DOHH2 (cell line): ENCODE measurements at regions not wholly inside any gene's neighbourhood (a gene's known extent, or its start where the extent isn't known, plus 50 kb on each side); places are given as distances from the start of the nearest gene placed in this dataset.

Experiments
- H3F3A ChIP-seq: fragments of 200-600 bp; sonication (generic), shearing (Covaris generic); 2 replicates; pipeline ENCODE4 v1.6.0; 2016; ENCODE audit warnings: antibody characterized with exemption, mild to moderate bottlenecking; ENCODE audit not compliant: control insufficient read depth, insufficient read depth
- H3K27ac ChIP-seq: fragments of 200-600 bp; sonication (generic); 2 replicates; pipeline ENCODE4 v1.5.1; 2014; ENCODE audit warnings: low read depth, mild to moderate bottlenecking, low read length, moderate library complexity
- H3K27me3 ChIP-seq: fragments of 200-600 bp; sonication (generic); 2 replicates; pipeline ENCODE4 v1.6.1; 2014; ENCODE audit warnings: mild to moderate bottlenecking, low read length, mixed read lengths; ENCODE audit not compliant: control insufficient read depth
- H3K36me3 ChIP-seq: fragments of 200-600 bp; sonication (generic); 2 replicates; pipeline ENCODE4 v1.6.1; 2014; ENCODE audit warnings: mild to moderate bottlenecking, low read length, moderate library complexity, mixed read lengths; ENCODE audit not compliant: control insufficient read depth
- H3K4me1 ChIP-seq: fragments of 200-600 bp; sonication (generic); 2 replicates; pipeline ENCODE4 v1.6.1; 2014; ENCODE audit warnings: mild to moderate bottlenecking, low read length, mixed read lengths; ENCODE audit not compliant: control insufficient read depth
- H3K4me2 ChIP-seq: fragments of 200-600 bp; sonication (generic); 2 replicates; pipeline ENCODE4 v1.6.0; 2014; ENCODE audit warnings: mild to moderate bottlenecking, low read length, moderate library complexity
- H3K4me3 ChIP-seq: fragments of 200-600 bp; sonication (generic); 2 replicates; pipeline ENCODE4 v1.5.1; 2014; ENCODE audit warnings: mild to moderate bottlenecking, low read length, mixed read lengths
- H3K79me2 ChIP-seq: fragments of 200-600 bp; sonication (generic); 2 replicates; pipeline ENCODE4 v1.6.1; 2014; ENCODE audit warnings: mild to moderate bottlenecking, low read length, mixed read lengths; ENCODE audit not compliant: control insufficient read depth
- H3K9me2 ChIP-seq: fragments of 200-600 bp; sonication (generic); replicated peaks from 2 replicates; pipeline ENCODE4 v1.6.1; 2014; ENCODE audit warnings: mild to moderate bottlenecking, low read length, mixed read lengths; ENCODE audit not compliant: control insufficient read depth
- H3K9me3 ChIP-seq: fragments of 200-600 bp; sonication (generic); 2 replicates; pipeline ENCODE4 v1.6.1; 2014; ENCODE audit warnings: antibody characterized with exemption, low read length, mixed read lengths; ENCODE audit not compliant: control insufficient read depth, insufficient read depth
- H4K20me1 ChIP-seq: fragments of 200-600 bp; sonication (generic); 2 replicates; pipeline ENCODE4 v1.6.0; 2014; ENCODE audit warnings: low read depth, mild to moderate bottlenecking, antibody characterized with exemption, low read length, moderate library complexity; ENCODE audit not compliant: control insufficient read depth, insufficient read depth
- EZH2phosphoT487 ChIP-seq: fragments of 200-600 bp; sonication (generic); IDR thresholded peaks from 2 replicates; pipeline ENCODE4 v1.6.1; 2017; ENCODE audit warnings: borderline replicate concordance, mild to moderate bottlenecking, antibody characterized with exemption, low read length, moderate library complexity, mixed read lengths
- TF ChIP-seq, protein P1 (sequence below): fragments of 200-600 bp; sonication (generic); IDR thresholded peaks from one replicate; pipeline ENCODE4 v1.5.1; 2014; ENCODE audit warnings: antibody characterized with exemption, mild to moderate bottlenecking, low read depth, low read length; ENCODE audit not compliant: poor library complexity, severe bottlenecking

DNA sequence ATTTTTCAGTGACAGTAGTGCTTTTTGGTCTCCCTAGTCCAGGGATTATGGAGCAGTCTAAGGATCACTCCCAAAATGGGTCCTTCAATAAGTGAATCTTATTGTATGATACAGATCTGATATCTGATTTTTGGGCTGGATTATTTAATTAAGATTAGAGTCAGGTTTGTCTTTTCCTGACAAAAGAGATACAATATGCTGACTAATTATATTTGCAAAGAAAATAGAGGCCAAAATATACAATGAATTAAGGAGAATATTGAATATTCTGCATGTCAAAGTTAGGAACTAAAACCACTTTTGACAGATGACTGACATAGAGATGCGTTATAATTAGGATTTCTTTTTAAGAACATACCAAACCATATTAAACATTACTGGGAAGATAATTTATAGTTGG, 175.2 kb downstream of the FOXG1 start:
- Histone ChIP-seq H3K4me3 (no peak overlapping the region), H3F3A (no peaks in the 10 kb centered on the region), H3K36me3 (no peaks in the 10 kb centered on the region), H3K79me2 (no peaks in the 10 kb centered on the region), H3K4me2 (no peak overlapping the region), H3K9me2 (no peaks in the 10 kb centered on the region), H3K9me3 (no peaks in the 10 kb centered on the region), H3K27me3 (no peaks in the 10 kb centered on the region), H3K27ac (no peak overlapping the region), H3K4me1 (no peaks in the 10 kb centered on the region), H4K20me1 (no peaks in the 10 kb centered on the region)
- TF ChIP-seq, protein P1, sequence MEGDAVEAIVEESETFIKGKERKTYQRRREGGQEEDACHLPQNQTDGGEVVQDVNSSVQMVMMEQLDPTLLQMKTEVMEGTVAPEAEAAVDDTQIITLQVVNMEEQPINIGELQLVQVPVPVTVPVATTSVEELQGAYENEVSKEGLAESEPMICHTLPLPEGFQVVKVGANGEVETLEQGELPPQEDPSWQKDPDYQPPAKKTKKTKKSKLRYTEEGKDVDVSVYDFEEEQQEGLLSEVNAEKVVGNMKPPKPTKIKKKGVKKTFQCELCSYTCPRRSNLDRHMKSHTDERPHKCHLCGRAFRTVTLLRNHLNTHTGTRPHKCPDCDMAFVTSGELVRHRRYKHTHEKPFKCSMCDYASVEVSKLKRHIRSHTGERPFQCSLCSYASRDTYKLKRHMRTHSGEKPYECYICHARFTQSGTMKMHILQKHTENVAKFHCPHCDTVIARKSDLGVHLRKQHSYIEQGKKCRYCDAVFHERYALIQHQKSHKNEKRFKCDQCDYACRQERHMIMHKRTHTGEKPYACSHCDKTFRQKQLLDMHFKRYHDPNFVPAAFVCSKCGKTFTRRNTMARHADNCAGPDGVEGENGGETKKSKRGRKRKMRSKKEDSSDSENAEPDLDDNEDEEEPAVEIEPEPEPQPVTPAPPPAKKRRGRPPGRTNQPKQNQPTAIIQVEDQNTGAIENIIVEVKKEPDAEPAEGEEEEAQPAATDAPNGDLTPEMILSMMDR, result no peak
- TF ChIP-seq EZH2phosphoT487, result no peak

DNA sequence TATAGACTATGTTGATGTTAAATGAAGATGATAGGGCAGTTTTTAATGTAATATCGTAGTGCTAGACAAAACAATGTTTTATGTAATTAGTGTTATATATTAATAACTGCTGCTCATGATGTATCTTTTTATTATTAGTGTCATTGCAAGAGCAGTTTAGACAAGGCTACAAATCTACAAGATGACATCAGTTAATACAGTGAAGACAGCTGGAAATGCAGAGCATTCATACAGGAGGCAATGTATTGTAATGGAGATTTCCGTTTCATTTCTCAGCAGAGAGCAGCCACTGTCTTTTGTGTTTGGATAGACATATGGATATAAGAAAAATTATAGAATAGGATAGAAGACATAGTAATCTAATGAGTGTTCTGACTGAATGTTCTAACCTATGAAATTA, 178.0 kb downstream of the FOXG1 start:
- H3K4me2 ChIP-seq, result no peak overlapping the region
- TF ChIP-seq, protein P1, result no peak
- TF ChIP-seq EZH2phosphoT487, result no peak
- H3K4me1 ChIP-seq, result no peaks in the 10 kb centered on the region
- no peaks in the 10 kb centered on the region for H3K9me3 ChIP-seq
- H3K4me3 ChIP-seq, result no peak overlapping the region
- H3K36me3 ChIP-seq, result no peaks in the 10 kb centered on the region
- no peaks in the 10 kb centered on the region for H4K20me1 ChIP-seq
- no peaks in the 10 kb centered on the region for H3K79me2 ChIP-seq
- no peaks in the 10 kb centered on the region for H3K27me3 ChIP-seq
- no peaks in the 10 kb centered on the region for H3F3A ChIP-seq
- no peaks in the 10 kb centered on the region for H3K9me2 ChIP-seq
- H3K27ac ChIP-seq, result no peak overlapping the region

DNA sequence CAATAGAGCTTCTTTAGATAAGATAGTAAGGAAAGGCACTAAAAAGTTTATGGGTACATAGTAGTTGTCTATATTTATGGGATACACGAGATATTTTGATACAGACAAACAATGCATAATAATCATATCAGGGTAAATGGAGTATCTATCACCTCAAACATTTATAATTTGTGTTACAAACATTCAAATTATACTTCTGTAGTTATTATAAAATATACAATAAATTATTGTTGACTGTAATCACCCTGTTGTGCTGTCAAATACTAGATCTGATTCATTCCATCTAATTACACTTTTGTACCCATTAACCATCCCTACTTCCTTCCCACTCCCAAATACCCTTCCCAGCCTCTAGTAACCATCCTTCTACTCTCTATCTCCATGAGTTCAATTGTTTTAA, 179.7 kb downstream of the FOXG1 start:
- no peak for TF ChIP-seq EZH2phosphoT487
- TF ChIP-seq, protein P1, result no peak
- Histone ChIP-seq H3F3A (no peaks in the 10 kb centered on the region), H3K27ac (no peak overlapping the region), H3K4me2 (no peak overlapping the region), H4K20me1 (no peaks in the 10 kb centered on the region), H3K4me1 (no peaks in the 10 kb centered on the region), H3K9me2 (no peaks in the 10 kb centered on the region), H3K9me3 (no peaks in the 10 kb centered on the region; the same call in 1 of the 2 replicates), H3K27me3 (no peaks in the 10 kb centered on the region), H3K4me3 (no peak overlapping the region), H3K79me2 (no peaks in the 10 kb centered on the region), H3K36me3 (no peaks in the 10 kb centered on the region)

DNA sequence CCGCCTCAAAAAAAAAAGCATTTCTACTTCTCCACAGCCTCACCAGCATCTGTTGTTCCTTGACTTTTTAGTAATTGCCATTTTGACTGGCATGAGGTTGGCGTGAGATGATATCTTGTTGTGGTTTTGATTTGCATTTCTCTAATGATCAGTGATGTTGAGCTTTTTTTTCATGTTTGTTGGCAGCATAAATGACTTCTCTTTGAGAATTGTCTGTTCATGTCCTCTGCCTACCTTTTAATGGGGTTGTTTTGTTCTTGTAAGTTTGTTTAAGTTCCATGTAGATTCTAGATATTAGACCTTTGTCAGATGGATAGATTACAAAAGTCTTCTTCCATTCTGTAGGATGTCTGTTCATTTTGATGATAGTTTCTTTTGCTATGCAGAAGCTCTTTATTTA, 182.9 kb downstream of the FOXG1 start:
- no peaks in the 10 kb centered on the region for H3K36me3 ChIP-seq
- no peaks in the 10 kb centered on the region for H3K27me3 ChIP-seq
- no peaks in the 10 kb centered on the region for H4K20me1 ChIP-seq
- peaks cover 3% of the 10 kb centered on the region; the same call in 1 of the 2 replicates for H3K9me3 ChIP-seq
- H3K79me2 ChIP-seq, result no peaks in the 10 kb centered on the region
- no peaks in the 10 kb centered on the region for H3K9me2 ChIP-seq
- no peak overlapping the region for H3K27ac ChIP-seq
- no peak overlapping the region for H3K4me2 ChIP-seq
- no peaks in the 10 kb centered on the region for H3K4me1 ChIP-seq
- no peak overlapping the region for H3K4me3 ChIP-seq
- no peaks in the 10 kb centered on the region for H3F3A ChIP-seq
- TF ChIP-seq EZH2phosphoT487, result no peak
- TF ChIP-seq, protein P1, result no peak
